Transverse colon (tissue), 4 donors: ENCODE measurements at regions not wholly inside any gene's neighbourhood (a gene's known extent, or its start where the extent isn't known, plus 50 kb on each side); places are given as distances from the start of the nearest gene placed in this dataset.

ENCODE experiments used
- DNase-seq: peaks from one replicate; pipeline ENCODE4 v3.0.0-alpha.2; 2019
- H3K27ac ChIP-seq, 4 donors: fragments of 200-600 bp; sonication (generic); 2 replicates each; pipeline ENCODE4 v1.5.1; 2016 to 2018; ENCODE audit warnings: inconsistent platforms in 4 of 4
- H3K27me3 ChIP-seq: fragments of 200-600 bp; sonication (generic); 2 replicates; pipeline ENCODE4 v1.5.1; 2017; ENCODE audit warnings: inconsistent platforms
- H3K36me3 ChIP-seq, 4 donors: fragments of 200-600 bp; sonication (generic); 2 replicates each; pipeline ENCODE4 v1.5.1; 2017 to 2019; ENCODE audit warnings: inconsistent platforms in 4 of 4
- H3K4me1 ChIP-seq, 4 donors: fragments of 200-600 bp; sonication (generic); 2 replicates each; pipeline ENCODE4 v1.5.1; 2017 to 2020; ENCODE audit warnings: inconsistent platforms in 4 of 4
- H3K4me3 ChIP-seq, 4 donors: fragments of 200-600 bp; sonication (generic); 1 replicate in 1 of 4; 2 replicates in 3 of 4; pipeline versions ENCODE4 v1.5.1 to v1.6.1; 2017 to 2019; ENCODE audit warnings: inconsistent platforms in 4 of 4
- H3K9me3 ChIP-seq, 2 donors: fragments of 200-600 bp; sonication (generic); 2 replicates each; pipeline ENCODE4 v1.5.1; 2017 to 2019; ENCODE audit warnings: inconsistent platforms in 2 of 2
- CTCF ChIP-seq, 5 experiments: fragments of 200-600 bp in 3 of 5; fragments of 450-650 bp in 2 of 5; sonication (generic) in 3 of 5; IDR thresholded peaks; 1 replicate in 2 of 5; 2 replicates in 3 of 5; pipeline ENCODE4 v1.5.1; 2016 to 2017; ENCODE audit warnings: antibody characterized with exemption in 5 of 5, inconsistent platforms in 3 of 5, mild to moderate bottlenecking in 2 of 5, moderate library complexity in 1 of 5
- EP300 ChIP-seq: sonication (generic); formaldehyde crosslinking; IDR thresholded peaks from one replicate; pipeline ENCODE4 v1.6.1; 2017; ENCODE audit warnings: antibody characterized with exemption, low read depth
- POLR2A ChIP-seq: fragments of 450-650 bp; IDR thresholded peaks from one replicate; pipeline ENCODE4 v1.6.1; 2016; ENCODE audit warnings: antibody characterized with exemption, mild to moderate bottlenecking, moderate library complexity
- POLR2AphosphoS5 ChIP-seq, 3 donors: sonication (generic); formaldehyde crosslinking; IDR thresholded peaks; one replicate each; pipeline ENCODE4 v1.6.1; 2016; ENCODE audit warnings: antibody characterized with exemption in 3 of 3
- WGBS, 2 donors: methylation state at CpG; one replicate each; pipeline ENCODE4 v1.1.5; 2018; ENCODE audit warnings: low coverage in 1 of 2; 5-methylcytosine and 5-hydroxymethylcytosine counted together
- in situ Hi-C, 4 donors: fragments of 200-750 bp; cut with MboI; loops; one replicate each; pipeline versions ENCODE4 v1.15.0 to v1.15.1; 2017; ENCODE audit warnings: low sequenced_read_pairs in 3 of 4, low pct_ligation_motif_present in 1 of 4, low pct_unique_long_range_greater_than_20kb in 1 of 4
- intact Hi-C: fragments of 100-400 bp; cut with DNase I; formaldehyde crosslinking; loops from one replicate; pipeline ENCODE4 v1.15.1; 2023; ENCODE audit warnings: low total_unique reads

GRCh38 chr16:66264311-66265047, 102.0 kb upstream of the CDH5 start:
- H3K27ac ChIP-seq: no peak overlapping the region
- no peaks in the 10 kb centered on the region for H3K9me3 ChIP-seq
- WGBS, 2 donors: 86% methylated on average over 12 of the region's 17 CpGs; no CpG with 5 or more reads in 1 of the 2 donors
- no peak overlapping the region for H3K4me3 ChIP-seq
- DNase-seq: no peak
- TF ChIP-seq POLR2A (no peak), CTCF (IDR thresholded peaks at IDR 0.05) (no peak), EP300 (no peak), POLR2AphosphoS5 (IDR thresholded peaks at IDR 0.05) (no peak)
- in situ Hi-C loops (loop anchor here in 1 of 4 donors (25.0 kb wide), 1 partner anchor 502 kb away; no protein-coding TSS in a partner anchor), intact Hi-C loops (no loop called here)
- peaks cover 0 to 3% (median 0%) of the 10 kb centered on the region in 4 donors for H3K4me1 ChIP-seq
- no peaks in the 10 kb centered on the region for H3K36me3 ChIP-seq
- H3K27me3 ChIP-seq: no peaks in the 10 kb centered on the region

- H3K36me3 ChIP-seq: no peaks in the 10 kb centered on the region
- no peak for DNase-seq
- peaks cover 0 to 3% (median 0%) of the 10 kb centered on the region in 4 donors for H3K4me1 ChIP-seq
- H3K27me3 ChIP-seq: no peaks in the 10 kb centered on the region
- H3K9me3 ChIP-seq: no peaks in the 10 kb centered on the region
- TF ChIP-seq CTCF (IDR thresholded peaks at IDR 0.05): no peak
- intact Hi-C loops (no loop called here), in situ Hi-C loops (loop anchor here in 1 of 4 donors (25.0 kb wide), 1 partner anchor 502 kb away; no protein-coding TSS in a partner anchor)
- WGBS, 2 donors: 56% methylated on average over 1 of the region's 1 CpG; no CpG with 5 or more reads in 1 of the 2 donors
- H3K27ac ChIP-seq: no peak overlapping the region
- no peak overlapping the region for H3K4me3 ChIP-seq
Observed at GRCh38 chr16:66263973-66264310, 102.5 kb upstream of the CDH5 start.

- peaks cover 0 to 3% (median 0%) of the 10 kb centered on the region in 4 donors for H3K4me1 ChIP-seq
- no peak for DNase-seq
- no peak overlapping the region for H3K27ac ChIP-seq
- no peaks in the 10 kb centered on the region for H3K9me3 ChIP-seq
- 79% methylated on average over 6 of the region's 6 CpGs; no CpG with 5 or more reads in 1 of the 2 donors for WGBS, 2 donors
- no peaks in the 10 kb centered on the region for H3K36me3 ChIP-seq
- in situ Hi-C loops (loop anchor here in 1 of 4 donors (25.0 kb wide), 1 partner anchor 501 kb away; no protein-coding TSS in a partner anchor), intact Hi-C loops (no loop called here)
- H3K27me3 ChIP-seq: no peaks in the 10 kb centered on the region
- TF ChIP-seq CTCF (IDR thresholded peaks at IDR 0.05) (no peak), EP300 (no peak), POLR2A (no peak), POLR2AphosphoS5 (IDR thresholded peaks at IDR 0.05) (no peak)
- no peak overlapping the region for H3K4me3 ChIP-seq
Observed at GRCh38 chr16:66263168-66263972, 103.1 kb upstream of the CDH5 start.
